ENCODE measurements at regions not wholly inside any gene's neighbourhood (a gene's known extent, or its start where the extent isn't known, plus 50 kb on each side); places are given as distances from the start of the nearest gene placed in this dataset.

GRCh38 chr2:175342085-175342484, 160.6 kb upstream of the ATP5MC3 start:
- no peak for TF ChIP-seq POLR2A (IDR thresholded peaks at IDR 0.05)
- TF ChIP-seq CTCF (IDR thresholded peaks at IDR 0.05) = no peak
- TF ChIP-seq POLR2AphosphoS5 (IDR thresholded peaks at IDR 0.05) = no peak
